GM12892 (cell line): ENCODE measurements at regions not wholly inside any gene's neighbourhood (a gene's known extent, or its start where the extent isn't known, plus 50 kb on each side); places are given as distances from the start of the nearest gene placed in this dataset.
A peak's percentile ranks its signal among the peaks of the same experiment; 100 is the strongest.

ENCODE experiments used
- DNase-seq: peaks from one replicate; pipeline ENCODE4 v3.0.0; 2011; ENCODE audit not compliant: insufficient read length
- FAIRE-seq: peaks from 2 replicates; lab custom pipeline; 2011; peaks lifted over from hg19 to GRCh38; lab: Jason Lieb, UNC
- POLR2A ChIP-seq: IDR thresholded peaks from 2 replicates; pipeline ENCODE4 v1.6.1; 2011; ENCODE audit warnings: low read depth, low read length, control low read depth
- POLR2AphosphoS5 ChIP-seq: IDR thresholded peaks from 2 replicates; pipeline ENCODE4 v1.6.1; 2011; ENCODE audit warnings: low read depth, low read length, control low read depth
- TAF1 ChIP-seq: IDR thresholded peaks from 2 replicates; pipeline ENCODE4 v1.6.1; 2011; ENCODE audit warnings: low read depth, mild to moderate bottlenecking, control low read depth, low read length, borderline replicate concordance

GRCh38 chr21:26412885-26413284, 160.2 kb downstream of the CYYR1 start:
- DNase-seq (no peak), FAIRE-seq (no peak)
- no peak for TF ChIP-seq TAF1
- TF ChIP-seq POLR2A = no peak
- TF ChIP-seq POLR2AphosphoS5 = no peak

- no peak for FAIRE-seq
- no peak for TF ChIP-seq TAF1
- TF ChIP-seq POLR2AphosphoS5 = no peak
- no peak for TF ChIP-seq POLR2A
Measured at GRCh38 chr21:26409735-26410134, 163.4 kb downstream of the CYYR1 start.

DNA sequence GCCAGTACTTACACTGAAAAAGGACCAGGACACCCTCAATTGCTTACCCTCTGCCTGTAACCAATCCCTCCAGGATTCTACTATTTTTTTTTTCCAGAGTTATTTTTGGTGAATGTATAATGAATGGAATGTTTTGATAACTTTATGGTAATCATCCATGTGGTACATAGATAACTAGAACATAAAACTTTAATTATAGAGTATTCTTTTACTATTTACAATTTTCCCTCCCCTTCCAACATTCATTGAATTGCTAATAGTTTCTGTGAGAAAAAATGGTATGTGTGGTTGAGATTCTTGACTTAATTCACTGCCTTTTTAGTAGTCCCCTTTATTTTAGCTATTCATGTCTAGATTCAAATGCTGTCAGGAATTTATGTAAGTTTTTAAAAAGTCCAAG, 164.6 kb downstream of the CYYR1 start:
- FAIRE-seq (no peak), DNase-seq (no peak)
- TF ChIP-seq TAF1 = no peak
- TF ChIP-seq POLR2A = no peak
- TF ChIP-seq POLR2AphosphoS5 = no peak

More at GRCh38 chr21:26409735-26410134, 163.4 kb downstream of the CYYR1 start:
- no peak for DNase-seq

- DNase-seq = no peak
- TF ChIP-seq TAF1 (no peak), POLR2A (no peak), POLR2AphosphoS5 (no peak)
Measured at GRCh38 chr21:26406526-26406925, 166.6 kb downstream of the CYYR1 start.

DNA sequence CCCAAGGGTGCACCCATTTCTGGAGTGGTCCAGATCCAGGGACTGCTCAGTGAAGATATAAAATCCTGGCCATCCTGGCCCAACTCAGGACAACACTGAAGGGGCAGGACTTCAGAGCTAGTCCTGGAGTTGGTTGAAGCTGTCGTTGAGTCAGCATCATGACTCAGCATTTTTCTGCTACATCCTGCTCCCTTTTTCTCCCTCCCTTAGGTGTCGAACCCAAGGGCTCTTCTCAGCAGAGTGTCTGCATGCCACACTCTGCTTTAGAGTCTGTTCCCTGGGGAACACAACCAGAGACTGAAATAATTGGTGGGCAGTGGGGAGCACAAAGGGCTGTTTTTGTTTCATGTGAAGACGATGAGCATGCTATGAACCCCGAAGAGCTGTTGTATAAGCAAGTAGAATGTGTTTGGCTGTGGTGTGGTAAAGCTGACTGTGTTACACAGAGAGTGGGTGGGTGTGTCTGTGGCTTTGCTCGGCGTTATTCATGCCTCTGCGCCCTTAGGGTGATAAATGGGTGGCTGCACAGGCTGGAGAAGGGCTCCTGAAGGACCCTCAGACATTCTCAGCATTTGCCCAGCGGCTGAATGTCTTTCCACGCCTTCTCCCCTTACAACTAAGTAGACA, 167.2 kb downstream of the CYYR1 start:
- DNase-seq (no peak), FAIRE-seq (peak; percentile 67)
- TF ChIP-seq POLR2AphosphoS5 (no peak), POLR2A (no peak), TAF1 (no peak)

More at GRCh38 chr21:26406526-26406925, 166.6 kb downstream of the CYYR1 start:
- FAIRE-seq = peak; percentile 5

GRCh38 chr21:26405071-26405470, 168.0 kb downstream of the CYYR1 start:
- TF ChIP-seq POLR2A (no peak), POLR2AphosphoS5 (no peak), TAF1 (no peak)
- FAIRE-seq (no peak), DNase-seq (no peak)

DNA sequence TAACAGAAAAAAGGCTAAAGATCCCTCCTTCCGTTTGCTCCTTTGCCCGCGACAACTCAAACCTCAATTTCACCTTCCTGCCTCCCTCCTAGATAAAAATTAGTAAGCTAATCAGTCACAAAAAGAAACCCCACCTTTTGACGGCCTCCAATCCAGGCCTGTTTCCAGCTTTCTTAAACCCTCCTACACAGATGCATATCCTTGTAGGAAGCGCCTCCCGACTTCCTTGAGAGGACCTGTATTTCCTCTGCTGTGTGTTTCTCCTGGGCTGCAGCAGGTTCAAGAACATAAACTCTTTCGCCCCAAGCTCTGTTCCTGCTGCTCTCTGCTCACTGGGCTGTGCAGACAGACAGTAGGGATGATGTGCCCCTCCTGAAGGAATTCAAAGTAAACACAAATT, 168.8 kb downstream of the CYYR1 start:
- TF ChIP-seq TAF1 (no peak), POLR2A (no peak), POLR2AphosphoS5 (no peak)
- DNase-seq (no peak), FAIRE-seq (no peak)

DNA sequence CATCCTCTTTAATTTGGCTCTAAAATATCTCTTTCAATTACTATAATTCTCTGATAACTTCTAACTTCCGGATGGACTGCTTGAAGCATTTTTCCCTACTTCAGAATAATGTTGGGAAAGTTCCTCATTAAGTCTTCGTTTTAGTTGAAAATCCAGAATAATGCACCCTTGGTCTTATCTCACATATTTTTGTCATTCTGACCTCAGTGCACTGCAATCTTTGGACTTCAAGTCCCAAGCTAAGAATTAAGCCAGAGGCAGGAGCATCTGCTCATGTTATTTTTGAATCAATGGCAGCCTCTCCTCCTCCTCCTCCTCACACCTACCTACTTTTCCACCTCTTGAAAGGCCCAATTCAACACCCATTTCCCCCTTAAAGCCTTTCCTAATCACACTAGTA, 169.8 kb downstream of the CYYR1 start:
- no peak for FAIRE-seq
- TF ChIP-seq POLR2AphosphoS5 (no peak), POLR2A (no peak), TAF1 (no peak)
- DNase-seq = no peak

GRCh38 chr21:26397545-26397944, 175.5 kb downstream of the CYYR1 start:
- DNase-seq (no peak), FAIRE-seq (no peak)
- no peak for TF ChIP-seq POLR2AphosphoS5
- no peak for TF ChIP-seq TAF1
- TF ChIP-seq POLR2A = no peak

DNA sequence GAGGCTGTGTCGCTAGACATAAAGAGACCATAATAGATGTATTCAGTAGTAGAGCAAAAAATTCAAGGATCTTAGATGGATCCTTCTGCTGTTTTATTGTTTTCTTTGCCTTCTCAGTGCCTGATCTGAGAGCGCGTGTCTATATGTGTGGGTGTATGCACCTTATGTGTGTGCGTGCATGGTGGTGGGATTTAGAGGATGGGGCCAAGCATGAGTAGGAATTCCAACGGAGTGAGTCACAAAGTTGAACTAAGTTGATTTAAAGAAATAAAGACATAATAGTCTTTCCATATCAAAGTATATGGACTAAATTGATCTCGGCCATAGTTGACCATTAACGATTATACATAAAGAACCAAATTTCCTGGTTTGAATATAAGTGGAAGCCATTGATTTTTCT, 178.7 kb downstream of the CYYR1 start:
- DNase-seq (no peak), FAIRE-seq (no peak)
- TF ChIP-seq POLR2AphosphoS5 = no peak
- no peak for TF ChIP-seq POLR2A
- TF ChIP-seq TAF1 = no peak

DNA sequence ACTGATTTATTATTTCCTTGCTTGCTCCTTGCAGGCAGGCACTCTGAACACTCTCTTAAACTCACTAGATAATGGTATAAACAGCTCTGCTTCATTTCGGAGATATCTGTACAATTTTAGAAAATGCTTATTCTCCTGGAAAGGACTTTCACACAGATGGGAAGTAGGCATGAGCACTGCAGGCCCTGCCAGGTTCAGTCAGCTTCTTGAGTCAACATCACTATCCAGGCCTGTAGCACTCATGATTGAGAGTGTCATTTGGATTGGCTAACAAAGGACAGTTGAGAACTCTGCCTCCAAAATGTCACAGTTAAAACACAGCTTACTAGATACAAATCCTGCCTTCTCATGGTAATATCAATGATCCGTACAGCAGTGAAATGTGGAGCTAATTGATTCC, 181.9 kb downstream of the CYYR1 start:
- TF ChIP-seq POLR2AphosphoS5 = no peak
- no peak for TF ChIP-seq POLR2A
- no peak for TF ChIP-seq TAF1
- FAIRE-seq (no peak), DNase-seq (no peak)

- FAIRE-seq (no peak), DNase-seq (no peak)
- TF ChIP-seq TAF1 (no peak), POLR2AphosphoS5 (no peak), POLR2A (no peak)
Measured at GRCh38 chr21:26389971-26390641, 183.0 kb downstream of the CYYR1 start.

DNA sequence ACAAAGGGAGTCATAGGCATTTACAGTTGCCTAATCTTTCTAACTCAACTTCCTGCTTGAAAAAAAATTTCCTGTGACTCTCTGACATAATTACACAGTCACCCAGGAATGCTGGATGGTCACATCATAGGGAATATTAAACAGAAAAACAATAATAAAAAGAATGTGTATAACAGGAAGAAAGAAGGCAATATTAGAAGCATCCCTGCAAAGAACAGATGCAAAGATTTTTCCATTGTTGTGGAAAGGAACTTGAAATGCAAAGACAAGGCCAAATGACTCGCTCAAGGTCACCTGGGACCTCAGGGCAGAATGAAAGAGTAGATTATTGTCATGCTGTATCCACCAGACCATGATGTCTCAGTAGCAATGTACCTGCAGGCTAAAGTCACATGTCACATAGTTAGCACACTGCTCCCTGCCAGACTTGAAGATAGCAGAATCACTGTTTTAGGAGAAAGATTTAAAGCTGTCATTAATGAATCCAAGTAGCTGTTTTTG, 184.3 kb downstream of the CYYR1 start:
- no peak for TF ChIP-seq TAF1
- no peak for TF ChIP-seq POLR2A
- TF ChIP-seq POLR2AphosphoS5 = no peak
- FAIRE-seq (no peak), DNase-seq (no peak)
